H9 (cell line): ENCODE measurements at regions not wholly inside any gene's neighbourhood (a gene's known extent, or its start where the extent isn't known, plus 50 kb on each side); places are given as distances from the start of the nearest gene placed in this dataset.

Experiments
- DNase-seq: peaks from one replicate; pipeline ENCODE4 v3.0.0-alpha.2; 2017
- H2AFZ ChIP-seq: one replicate; pipeline ENCODE4 v1.6.1; 2013; ENCODE audit warnings: mild to moderate bottlenecking, low read length, control low read depth, moderate library complexity
- H2AK5ac ChIP-seq: 2 replicates; pipeline ENCODE4 v1.6.1; 2013; ENCODE audit warnings: low read length, control low read depth, mixed read lengths; ENCODE audit not compliant: insufficient read length
- H2BK120ac ChIP-seq: one replicate; pipeline ENCODE4 v1.6.1; 2013; ENCODE audit warnings: low read depth, mild to moderate bottlenecking, low read length, control low read depth, inconsistent platforms; ENCODE audit not compliant: poor library complexity, severe bottlenecking
- H2BK12ac ChIP-seq: 2 replicates; pipeline ENCODE4 v1.6.1; 2013; ENCODE audit warnings: low read length, control low read depth, mixed read lengths, low read depth; ENCODE audit not compliant: insufficient read length
- H2BK15ac ChIP-seq: 2 replicates; pipeline ENCODE4 v1.6.1; 2013; ENCODE audit warnings: low read depth, low read length, control low read depth
- H2BK20ac ChIP-seq: one replicate; pipeline ENCODE4 v1.6.1; 2013; ENCODE audit warnings: low read depth, mild to moderate bottlenecking, low read length, control low read depth, inconsistent platforms; ENCODE audit not compliant: poor library complexity, severe bottlenecking
- H2BK5ac ChIP-seq: 2 replicates; pipeline ENCODE4 v1.6.1; 2013; ENCODE audit warnings: low read length, control low read depth, mixed read lengths; ENCODE audit not compliant: insufficient read length
- H3K14ac ChIP-seq: 2 replicates; pipeline ENCODE4 v1.6.1; 2013; ENCODE audit warnings: low read length, control low read depth; ENCODE audit not compliant: insufficient read depth
- H3K18ac ChIP-seq: 2 replicates; pipeline ENCODE4 v1.6.1; 2013; ENCODE audit warnings: low read depth, mild to moderate bottlenecking, mixed read lengths, low read length, control low read depth; ENCODE audit not compliant: insufficient read length
- H3K23ac ChIP-seq: 2 replicates; pipeline ENCODE4 v1.6.1; 2013; ENCODE audit warnings: low read length, control low read depth, mixed read lengths, low read depth; ENCODE audit not compliant: insufficient read length
- H3K23me2 ChIP-seq: 2 replicates; pipeline ENCODE4 v1.6.1; 2013; ENCODE audit warnings: low read depth, mild to moderate bottlenecking, mixed read lengths, low read length, control low read depth; ENCODE audit not compliant: insufficient read length, poor library complexity, severe bottlenecking
- H3K27ac ChIP-seq: 2 replicates; pipeline ENCODE4 v1.5.1; 2013; ENCODE audit warnings: low read length, control low read depth, mixed read lengths, low read depth; ENCODE audit not compliant: insufficient read length
- H3K27me3 ChIP-seq: 2 replicates; pipeline ENCODE4 v1.6.1; 2013; ENCODE audit warnings: low read length, control low read depth, inconsistent platforms; ENCODE audit not compliant: insufficient read depth
- H3K4ac ChIP-seq: 2 replicates; pipeline ENCODE4 v1.6.1; 2013; ENCODE audit warnings: low read depth, mild to moderate bottlenecking, control low read depth, inconsistent platforms, low read length, moderate library complexity
- H3K4me1 ChIP-seq: 2 replicates; pipeline ENCODE4 v1.6.1; 2013; ENCODE audit warnings: low read length, control low read depth, inconsistent platforms; ENCODE audit not compliant: insufficient read depth
- H3K4me2 ChIP-seq: 2 replicates; pipeline ENCODE4 v1.6.1; 2013; ENCODE audit warnings: low read length, control low read depth, mixed read lengths; ENCODE audit not compliant: insufficient read length, insufficient read depth
- H3K56ac ChIP-seq: 2 replicates; pipeline ENCODE4 v1.6.1; 2013; ENCODE audit warnings: low read depth, mild to moderate bottlenecking, mixed read lengths, low read length, control low read depth; ENCODE audit not compliant: insufficient read length
- H3K79me1 ChIP-seq: 2 replicates; pipeline ENCODE4 v1.6.1; 2013; ENCODE audit warnings: low read depth, mild to moderate bottlenecking, moderate library complexity, low read length, control low read depth, inconsistent platforms; ENCODE audit not compliant: insufficient read depth, poor library complexity, severe bottlenecking
- H3K79me2 ChIP-seq: 2 replicates; pipeline ENCODE4 v1.6.1; 2013; ENCODE audit warnings: low read length, control low read depth, inconsistent platforms; ENCODE audit not compliant: insufficient read depth
- H3K9ac ChIP-seq: 2 replicates; pipeline ENCODE4 v1.6.1; 2013; ENCODE audit warnings: low read length, control low read depth, mixed read lengths; ENCODE audit not compliant: insufficient read length; ENCODE audit errors: extremely low read depth
- H3K9me3 ChIP-seq: one replicate; pipeline ENCODE4 v1.6.1; 2013; ENCODE audit warnings: low read depth, low read length, inconsistent platforms; ENCODE audit not compliant: control insufficient read depth
- H3T11ph ChIP-seq: one replicate; pipeline ENCODE4 v1.6.1; 2013; ENCODE audit warnings: mild to moderate bottlenecking, low read length, control low read depth, inconsistent platforms
- H4K20me1 ChIP-seq: one replicate; pipeline ENCODE4 v1.6.1; 2013; ENCODE audit not compliant: control insufficient read depth, insufficient read length, insufficient read depth
- H4K5ac ChIP-seq: 2 replicates; pipeline ENCODE4 v1.6.1; 2013; ENCODE audit warnings: low read depth, mild to moderate bottlenecking, mixed read lengths, low read length, control low read depth; ENCODE audit not compliant: insufficient read length
- H4K8ac ChIP-seq: replicated peaks from 2 replicates; pipeline ENCODE4 v1.6.1; 2013; ENCODE audit warnings: low read length, control low read depth, mixed read lengths, low read depth; ENCODE audit not compliant: insufficient read length
- H4K91ac ChIP-seq: 2 replicates; pipeline ENCODE4 v1.6.1; 2013; ENCODE audit warnings: low read depth, mild to moderate bottlenecking, moderate library complexity, mixed read lengths, low read length, control low read depth; ENCODE audit not compliant: insufficient read length
- H3K27ac Mint-ChIP-seq, 3 experiments: 2 replicates in 2 of 3; 3 replicates in 1 of 3; pipeline ENCODE4 v1.8.0; 2020 to 2021; ENCODE audit warnings: mixed read lengths in 3 of 3, mild to moderate bottlenecking in 1 of 3, moderate library complexity in 1 of 3
- H3K27me3 Mint-ChIP-seq: 2 replicates; pipeline ENCODE4 v1.8.0; 2021; ENCODE audit warnings: low read depth, mild to moderate bottlenecking, moderate library complexity, mixed read lengths
- H3K36me3 Mint-ChIP-seq, 3 experiments: 2 replicates in 2 of 3; 3 replicates in 1 of 3; pipeline ENCODE4 v1.8.0; 2020 to 2021; ENCODE audit warnings: low read depth in 3 of 3, mixed read lengths in 3 of 3; ENCODE audit not compliant: insufficient read depth in 1 of 3
- H3K4me1 Mint-ChIP-seq, 2 experiments: 2 replicates each; pipeline ENCODE4 v1.8.0; 2020; ENCODE audit warnings: mixed read lengths in 2 of 2
- H3K4me3 Mint-ChIP-seq, 2 experiments: 2 replicates in 1 of 2; 3 replicates in 1 of 2; pipeline ENCODE4 v1.8.0; 2020 to 2021; ENCODE audit warnings: mild to moderate bottlenecking in 2 of 2, mixed read lengths in 2 of 2, moderate library complexity in 1 of 2
- H3K9me3 Mint-ChIP-seq, 2 experiments: 2 replicates in 1 of 2; 3 replicates in 1 of 2; pipeline ENCODE4 v1.8.0; 2020; ENCODE audit warnings: mild to moderate bottlenecking in 2 of 2, mixed read lengths in 2 of 2, moderate library complexity in 1 of 2
- CTCF ChIP-seq: fragments of 200-600 bp; sonication (generic); conservative IDR thresholded peaks from 3 replicates; pipeline ENCODE4 v1.8.0; 2021; ENCODE audit warnings: antibody characterized with exemption, mild to moderate bottlenecking

GRCh38 chr4:170652571-170652970 is 562.8 kb upstream of the AADAT start:
- Histone ChIP-seq H3K9me3 (no peaks in the 10 kb centered on the region), H3K4me2 (no peak overlapping the region), H3T11ph (no peak overlapping the region), H4K8ac (no peak overlapping the region), H3K4ac (no peak overlapping the region), H3K4me1 (no peaks in the 10 kb centered on the region), H3K56ac (no peak overlapping the region), H3K18ac (no peak overlapping the region), H4K20me1 (no peaks in the 10 kb centered on the region), H3K79me1 (no peaks in the 10 kb centered on the region), H2BK120ac (no peak overlapping the region), H3K79me2 (no peaks in the 10 kb centered on the region), H3K27ac (no peak overlapping the region), H3K14ac (no peak overlapping the region), H2BK12ac (no peak overlapping the region), H2BK5ac (no peak overlapping the region), H4K5ac (no peak overlapping the region), H3K27me3 (no peaks in the 10 kb centered on the region), H4K91ac (no peak overlapping the region), H3K23me2 (no peaks in the 10 kb centered on the region), H2AK5ac (no peak overlapping the region), H2AFZ (no peak overlapping the region), H3K9ac (no peak overlapping the region), H3K23ac (no peak overlapping the region), H2BK15ac (no peak overlapping the region), H2BK20ac (no peak overlapping the region)
- DNase-seq: no peak
- Mint-ChIP-seq H3K4me1 (no peaks in the 10 kb centered on the region), H3K9me3 (peaks cover 2 to 3% of the 10 kb centered on the region in 2 experiments; a peak in 2 of 5 replicates), H3K27ac (no peak overlapping the region), H3K27me3 (no peaks in the 10 kb centered on the region), H3K36me3 (no peaks in the 10 kb centered on the region; a peak in 1 of 7 replicates), H3K4me3 (no peak overlapping the region)
- TF ChIP-seq CTCF: no peak
